Parathyroid adenoma (tissue), 2 donors: ENCODE measurements at regions not wholly inside any gene's neighbourhood (a gene's known extent, or its start where the extent isn't known, plus 50 kb on each side); places are given as distances from the start of the nearest gene placed in this dataset.

Experiments
- H2AFZ ChIP-seq: fragments of 300-600 bp; sonication (generic); one replicate; pipeline ENCODE4 v1.7.0; 2017; ENCODE audit warnings: antibody characterized with exemption, mild to moderate bottlenecking
- H3K27ac ChIP-seq: fragments of 300-600 bp; sonication (generic); one replicate; pipeline ENCODE4 v1.7.0; 2017
- H3K27me3 ChIP-seq: fragments of 300-600 bp; sonication (generic); one replicate; pipeline ENCODE4 v1.7.0; 2017; ENCODE audit warnings: low read length; ENCODE audit not compliant: control insufficient read depth, insufficient read depth
- H3K36me3 ChIP-seq: fragments of 300-600 bp; sonication (generic); one replicate; pipeline ENCODE4 v1.7.0; 2017; ENCODE audit warnings: low read length; ENCODE audit not compliant: control insufficient read depth, insufficient read depth
- H3K4me1 ChIP-seq: fragments of 300-600 bp; sonication (generic); one replicate; pipeline ENCODE4 v1.7.0; 2017; ENCODE audit warnings: control low read depth
- H3K4me2 ChIP-seq: fragments of 300-600 bp; sonication (generic); one replicate; pipeline ENCODE4 v1.7.0; 2017; ENCODE audit warnings: low read length
- H3K4me3 ChIP-seq: fragments of 300-600 bp; sonication (generic); one replicate; pipeline ENCODE4 v1.7.0; 2017; ENCODE audit warnings: low read depth, low read length
- H3K79me2 ChIP-seq: fragments of 300-600 bp; sonication (generic); one replicate; pipeline ENCODE4 v1.7.0; 2017; ENCODE audit warnings: control low read depth
- H3K9ac ChIP-seq: fragments of 300-600 bp; sonication (generic); one replicate; pipeline ENCODE4 v1.7.0; 2017; ENCODE audit warnings: mild to moderate bottlenecking
- H3K9me3 ChIP-seq: fragments of 300-600 bp; sonication (generic); one replicate; pipeline ENCODE4 v1.7.0; 2017; ENCODE audit warnings: low read length; ENCODE audit not compliant: control insufficient read depth
- CTCF ChIP-seq: fragments of 300-600 bp; sonication (generic); IDR thresholded peaks from one replicate; pipeline ENCODE4 v1.7.0; 2017; ENCODE audit warnings: antibody characterized with exemption, mild to moderate bottlenecking
- donor health status: primary hyperparathyroidism.

- Histone ChIP-seq H3K4me3 (no peak overlapping the region), H3K4me1 (no peaks in the 10 kb centered on the region), H3K36me3 (no peaks in the 10 kb centered on the region), H3K27ac (no peak overlapping the region), H3K79me2 (no peaks in the 10 kb centered on the region), H2AFZ (no peak overlapping the region), H3K27me3 (no peaks in the 10 kb centered on the region), H3K9ac (no peak overlapping the region), H3K4me2 (no peak overlapping the region), H3K9me3 (no peaks in the 10 kb centered on the region)
- TF ChIP-seq CTCF, result no peak
Observed at GRCh38 chr14:85764822-85765221, 234.9 kb downstream of the FLRT2 start.

GRCh38 chr14:85762526-85762925 lies 232.6 kb downstream of the FLRT2 start:
- Histone ChIP-seq H3K9me3 (no peaks in the 10 kb centered on the region), H3K79me2 (no peaks in the 10 kb centered on the region), H3K36me3 (no peaks in the 10 kb centered on the region), H3K9ac (no peak overlapping the region), H3K27ac (no peak overlapping the region), H3K27me3 (no peaks in the 10 kb centered on the region), H2AFZ (no peak overlapping the region), H3K4me1 (no peaks in the 10 kb centered on the region), H3K4me2 (no peak overlapping the region), H3K4me3 (no peak overlapping the region)
- no peak for TF ChIP-seq CTCF

DNA sequence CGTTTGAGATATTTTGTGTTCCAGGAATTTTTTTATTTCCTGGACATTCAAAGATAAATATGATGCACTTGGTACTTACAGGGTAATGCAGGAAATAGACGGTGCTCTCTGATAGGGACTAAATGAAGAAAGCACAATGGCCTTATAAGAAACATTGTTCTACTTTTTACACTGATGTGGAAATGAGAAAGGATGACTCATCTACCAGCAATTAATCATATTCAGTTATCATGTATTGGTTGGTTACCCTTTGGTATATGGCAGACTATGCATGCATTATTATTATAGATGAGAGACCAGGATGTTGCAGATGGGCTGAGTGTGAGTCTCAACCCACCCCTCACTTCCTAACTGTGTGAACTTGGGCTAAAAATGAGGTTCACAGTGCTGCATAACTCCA lies 222.2 kb downstream of the FLRT2 start:
- H3K4me1 ChIP-seq, result no peaks in the 10 kb centered on the region
- H2AFZ ChIP-seq, result no peak overlapping the region
- no peaks in the 10 kb centered on the region for H3K27me3 ChIP-seq
- no peaks in the 10 kb centered on the region for H3K79me2 ChIP-seq
- peaks cover 4% of the 10 kb centered on the region for H3K9me3 ChIP-seq
- no peaks in the 10 kb centered on the region for H3K36me3 ChIP-seq
- H3K9ac ChIP-seq, result no peak overlapping the region
- no peak overlapping the region for H3K4me2 ChIP-seq
- no peak overlapping the region for H3K4me3 ChIP-seq
- no peak for TF ChIP-seq CTCF
- no peak overlapping the region for H3K27ac ChIP-seq

DNA sequence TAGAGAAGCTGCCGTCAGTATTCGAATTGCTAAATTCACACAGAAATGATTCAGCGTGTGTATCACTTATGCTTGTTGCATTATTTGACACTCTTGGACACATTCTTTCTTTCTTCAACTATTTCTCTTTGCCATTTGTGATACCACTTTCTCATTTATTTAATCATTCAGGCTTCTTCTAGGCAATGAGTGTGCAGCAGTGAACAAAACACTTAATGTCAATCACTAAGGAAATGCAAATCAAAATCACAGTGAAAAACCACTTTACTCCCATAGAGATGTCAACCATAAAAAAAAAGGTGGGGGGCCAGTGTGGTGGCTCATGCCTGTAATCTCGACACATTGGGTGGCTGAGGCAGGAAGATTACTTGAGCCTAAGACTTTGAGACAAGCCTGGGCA lies 214.6 kb downstream of the FLRT2 start:
- no peak overlapping the region for H3K4me2 ChIP-seq
- no peaks in the 10 kb centered on the region for H3K4me1 ChIP-seq
- H3K36me3 ChIP-seq, result no peaks in the 10 kb centered on the region
- no peak overlapping the region for H3K9ac ChIP-seq
- H3K27me3 ChIP-seq, result no peaks in the 10 kb centered on the region
- H3K79me2 ChIP-seq, result no peaks in the 10 kb centered on the region
- H3K27ac ChIP-seq, result no peak overlapping the region
- no peak for TF ChIP-seq CTCF
- H2AFZ ChIP-seq, result no peak overlapping the region
- H3K4me3 ChIP-seq, result no peak overlapping the region
- H3K9me3 ChIP-seq, result peaks cover 2% of the 10 kb centered on the region

DNA sequence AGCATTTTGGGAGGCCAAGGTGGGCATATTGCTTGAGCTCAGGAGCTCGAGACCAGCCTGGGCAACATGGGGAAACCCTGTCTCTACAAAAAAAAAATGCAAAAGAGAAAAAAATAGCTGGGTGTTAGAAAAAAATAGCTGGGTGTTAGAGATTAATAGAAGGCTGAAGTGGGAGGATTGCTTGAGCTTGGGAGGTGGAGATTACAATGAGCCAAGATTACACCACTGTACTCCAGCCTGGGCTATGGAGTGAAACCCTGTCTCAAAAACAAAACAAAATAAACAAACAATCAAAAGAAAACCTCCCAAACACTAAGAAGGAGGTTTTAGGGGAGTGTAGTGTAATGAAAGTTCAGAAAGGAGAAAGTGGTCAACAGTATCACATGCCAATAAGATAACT lies 202.1 kb downstream of the FLRT2 start:
- H2AFZ ChIP-seq, result no peak overlapping the region
- H3K4me2 ChIP-seq, result no peak overlapping the region
- TF ChIP-seq CTCF, result no peak
- no peaks in the 10 kb centered on the region for H3K79me2 ChIP-seq
- H3K27ac ChIP-seq, result no peak overlapping the region
- no peaks in the 10 kb centered on the region for H3K27me3 ChIP-seq
- H3K36me3 ChIP-seq, result no peaks in the 10 kb centered on the region
- H3K4me1 ChIP-seq, result no peaks in the 10 kb centered on the region
- H3K9me3 ChIP-seq, result no peaks in the 10 kb centered on the region
- no peak overlapping the region for H3K9ac ChIP-seq
- no peak overlapping the region for H3K4me3 ChIP-seq
